Smooth muscle cell (in vitro differentiated cells): ENCODE measurements at regions not wholly inside any gene's neighbourhood (a gene's known extent, or its start where the extent isn't known, plus 50 kb on each side); places are given as distances from the start of the nearest gene placed in this dataset.

ENCODE experiments used
- DNase-seq: peaks from one replicate; lab custom pipeline; 2025; ENCODE audit not compliant: unreplicated experiment; lab: John Stamatoyannopoulos, UW
- H2AFZ ChIP-seq: fragments of 200-600 bp; sonication (generic); 2 replicates; pipeline ENCODE4 v1.6.0; 2016; ENCODE audit warnings: antibody characterized with exemption, low read depth, mild to moderate bottlenecking
- H3F3A ChIP-seq: fragments of 200-600 bp; sonication (generic); 2 replicates; pipeline ENCODE4 v1.6.0; 2017; ENCODE audit warnings: antibody characterized with exemption, low read depth
- H3K27ac ChIP-seq: fragments of 200-600 bp; sonication (generic); 2 replicates; pipeline ENCODE4 v1.5.1; 2016; ENCODE audit warnings: low read depth, mild to moderate bottlenecking
- H3K27me3 ChIP-seq: fragments of 200-600 bp; sonication (generic); 2 replicates; pipeline ENCODE4 v1.6.1; 2016; ENCODE audit warnings: low read depth, mild to moderate bottlenecking
- H3K36me3 ChIP-seq: fragments of 200-600 bp; sonication (generic); 2 replicates; pipeline ENCODE4 v1.5.1; 2016; ENCODE audit warnings: low read depth
- H3K4me1 ChIP-seq: fragments of 200-600 bp; sonication (generic); 2 replicates; pipeline ENCODE4 v1.5.1; 2016; ENCODE audit warnings: low read depth
- H3K4me2 ChIP-seq: fragments of 200-600 bp; sonication (generic); 2 replicates; pipeline ENCODE4 v1.6.0; 2016; ENCODE audit warnings: mild to moderate bottlenecking
- H3K4me3 ChIP-seq: fragments of 200-600 bp; sonication (generic); 2 replicates; pipeline ENCODE4 v1.5.1; 2016; ENCODE audit warnings: mild to moderate bottlenecking
- H3K79me2 ChIP-seq: fragments of 200-600 bp; sonication (generic); 2 replicates; pipeline ENCODE4 v1.6.0; 2016; ENCODE audit warnings: low read depth, mild to moderate bottlenecking
- H3K9ac ChIP-seq: fragments of 200-600 bp; sonication (generic); 2 replicates; pipeline ENCODE4 v1.6.0; 2016; ENCODE audit warnings: low read depth
- H3K9me3 ChIP-seq: fragments of 200-600 bp; sonication (generic); replicated peaks from 2 replicates; pipeline ENCODE4 v1.5.1; 2016; ENCODE audit warnings: low read depth
- H4K20me1 ChIP-seq: fragments of 200-600 bp; sonication (generic); 2 replicates; pipeline ENCODE4 v1.6.0; 2016; ENCODE audit warnings: low read depth
- WGBS: methylation state at CpG from one replicate; pipeline ENCODE4 v1.1.7; 2016; ENCODE audit warnings: low lambda C conversion rate; 5-methylcytosine and 5-hydroxymethylcytosine counted together
- TF ChIP-seq, protein P1 (sequence below): fragments of 200-600 bp; sonication (generic); IDR thresholded peaks from 2 replicates; pipeline ENCODE4 v1.5.1; 2017; ENCODE audit warnings: borderline replicate concordance, mild to moderate bottlenecking, antibody characterized with exemption; ENCODE audit not compliant: insufficient read depth, poor library complexity, severe bottlenecking

DNA sequence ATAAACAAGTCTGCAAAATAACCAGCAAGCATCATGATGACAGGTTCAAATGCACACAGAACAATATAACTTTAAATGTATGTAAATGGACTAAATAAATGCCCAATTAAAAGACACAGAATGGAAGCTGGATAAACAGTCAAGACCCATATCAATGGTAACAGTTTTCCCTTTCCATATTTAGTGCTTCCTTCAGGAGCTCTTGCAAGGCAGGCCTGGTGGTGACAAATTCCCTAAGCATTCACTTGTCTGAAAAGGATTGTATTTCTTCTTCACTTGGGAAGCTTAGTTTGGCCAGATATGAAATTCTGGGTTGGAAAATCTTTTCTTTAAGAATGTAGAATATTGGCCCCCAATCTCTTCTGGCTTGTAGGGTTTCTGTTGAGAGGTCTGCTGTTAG, 120.2 kb upstream of the RASA1 start:
- Histone ChIP-seq H3K4me2 (peak overlapping the region; percentile 50), H2AFZ (peak overlapping the region; percentile 31)
- TF ChIP-seq, protein P1, sequence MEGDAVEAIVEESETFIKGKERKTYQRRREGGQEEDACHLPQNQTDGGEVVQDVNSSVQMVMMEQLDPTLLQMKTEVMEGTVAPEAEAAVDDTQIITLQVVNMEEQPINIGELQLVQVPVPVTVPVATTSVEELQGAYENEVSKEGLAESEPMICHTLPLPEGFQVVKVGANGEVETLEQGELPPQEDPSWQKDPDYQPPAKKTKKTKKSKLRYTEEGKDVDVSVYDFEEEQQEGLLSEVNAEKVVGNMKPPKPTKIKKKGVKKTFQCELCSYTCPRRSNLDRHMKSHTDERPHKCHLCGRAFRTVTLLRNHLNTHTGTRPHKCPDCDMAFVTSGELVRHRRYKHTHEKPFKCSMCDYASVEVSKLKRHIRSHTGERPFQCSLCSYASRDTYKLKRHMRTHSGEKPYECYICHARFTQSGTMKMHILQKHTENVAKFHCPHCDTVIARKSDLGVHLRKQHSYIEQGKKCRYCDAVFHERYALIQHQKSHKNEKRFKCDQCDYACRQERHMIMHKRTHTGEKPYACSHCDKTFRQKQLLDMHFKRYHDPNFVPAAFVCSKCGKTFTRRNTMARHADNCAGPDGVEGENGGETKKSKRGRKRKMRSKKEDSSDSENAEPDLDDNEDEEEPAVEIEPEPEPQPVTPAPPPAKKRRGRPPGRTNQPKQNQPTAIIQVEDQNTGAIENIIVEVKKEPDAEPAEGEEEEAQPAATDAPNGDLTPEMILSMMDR: no peak

DNA sequence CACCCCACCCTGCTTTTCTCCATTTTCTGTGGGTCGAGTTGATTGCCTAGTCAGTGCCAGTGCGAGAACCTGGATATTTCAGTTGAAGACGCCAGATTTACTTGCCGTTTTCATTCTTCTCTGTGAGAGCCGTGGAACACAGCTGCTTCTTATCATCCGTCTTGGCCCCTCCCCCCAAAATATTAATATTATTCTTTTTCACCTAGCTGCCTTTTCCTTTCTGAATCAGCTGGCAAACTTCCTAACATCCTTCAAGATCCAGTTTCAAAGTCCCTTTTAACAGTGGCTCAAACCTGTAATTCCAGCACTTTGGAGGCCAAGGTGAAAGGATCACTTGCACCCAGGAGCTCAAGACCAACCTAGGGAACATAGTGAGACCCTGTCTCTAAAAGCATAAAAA, 117.1 kb upstream of the RASA1 start:
- Histone ChIP-seq H3K36me3 (no peaks in the 10 kb centered on the region), H3K4me1 (peaks cover 15% of the 10 kb centered on the region), H3K27ac (peak overlapping the region; percentile 88), H3K79me2 (no peaks in the 10 kb centered on the region), H2AFZ (no peak overlapping the region), H3K9me3 (no peaks in the 10 kb centered on the region), H4K20me1 (no peaks in the 10 kb centered on the region), H3K4me2 (no peak overlapping the region), H3K9ac (no peak overlapping the region), H3F3A (peaks cover 5% of the 10 kb centered on the region), H3K4me3 (no peak overlapping the region), H3K27me3 (no peaks in the 10 kb centered on the region)
- WGBS: 95% methylated on average over 6 of the region's 6 CpGs
- TF ChIP-seq, protein P1: no peak
- DNase-seq: no peak

More for the DNA sequence above, 120.2 kb upstream of the RASA1 start:
- Histone ChIP-seq H3K9me3 (no peaks in the 10 kb centered on the region), H3K79me2 (no peaks in the 10 kb centered on the region), H3K27ac (peak overlapping the region; percentile 87), H3K27me3 (no peaks in the 10 kb centered on the region), H3K36me3 (no peaks in the 10 kb centered on the region), H3K9ac (no peak overlapping the region), H3K4me1 (peaks cover 7% of the 10 kb centered on the region), H3F3A (peaks cover 5% of the 10 kb centered on the region), H3K4me3 (no peak overlapping the region), H4K20me1 (no peaks in the 10 kb centered on the region)
- DNase-seq: no peak

DNA sequence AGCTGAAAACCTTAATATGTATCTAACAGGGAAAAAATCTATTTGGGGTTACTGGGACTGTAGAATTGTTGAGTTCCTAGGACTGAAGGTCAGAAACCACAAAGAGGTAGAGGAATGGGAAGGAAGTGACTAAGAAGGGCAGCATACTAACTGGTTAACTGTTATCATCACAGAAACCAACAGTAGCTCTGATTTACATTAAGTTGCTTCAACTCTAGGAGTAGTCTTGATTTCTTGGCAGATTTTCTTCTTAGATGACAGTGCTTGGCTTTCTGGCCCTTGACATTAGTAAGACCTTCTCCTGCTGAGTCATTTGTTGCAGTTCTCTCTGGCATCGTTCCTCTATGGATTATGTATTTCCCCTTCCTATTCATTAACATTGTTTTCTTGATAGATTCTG, 116.1 kb upstream of the RASA1 start:
- no peak overlapping the region for H2AFZ ChIP-seq
- peak overlapping the region; percentile 88 for H3K27ac ChIP-seq
- H3K36me3 ChIP-seq: no peaks in the 10 kb centered on the region
- H3K79me2 ChIP-seq: no peaks in the 10 kb centered on the region
- no peak overlapping the region for H3K9ac ChIP-seq
- H3K4me2 ChIP-seq: peak overlapping the region; percentile 71
- peaks cover 5% of the 10 kb centered on the region for H3F3A ChIP-seq
- DNase-seq: no peak
- TF ChIP-seq, protein P1: no peak
- no peaks in the 10 kb centered on the region for H3K27me3 ChIP-seq
- WGBS: 0% methylated on average over 1 of the region's 1 CpG
- no peaks in the 10 kb centered on the region for H3K9me3 ChIP-seq
- H4K20me1 ChIP-seq: no peaks in the 10 kb centered on the region
- H3K4me1 ChIP-seq: peaks cover 15% of the 10 kb centered on the region
- H3K4me3 ChIP-seq: no peak overlapping the region

DNA sequence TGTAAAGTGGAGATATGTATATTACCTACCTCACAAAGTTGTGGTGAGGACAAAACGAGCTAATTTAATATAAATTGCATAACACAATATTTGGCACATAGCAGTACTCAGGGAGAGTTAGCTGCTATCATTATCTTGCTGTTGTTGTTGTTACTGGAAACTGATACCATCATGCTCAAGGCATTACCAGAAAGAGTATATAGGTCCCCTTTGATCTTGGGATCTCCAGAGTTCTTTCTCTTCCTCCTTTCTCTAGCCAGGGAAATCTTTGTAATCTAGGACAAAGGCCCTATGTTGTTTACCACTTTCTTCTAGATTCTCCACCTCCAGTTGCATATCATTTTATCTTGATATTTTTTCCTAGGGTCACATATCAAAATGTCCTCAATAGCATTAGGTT, 114.8 kb upstream of the RASA1 start:
- no peaks in the 10 kb centered on the region for H3K36me3 ChIP-seq
- peak overlapping the region; percentile 6 for H2AFZ ChIP-seq
- H3K27ac ChIP-seq: peak overlapping the region; percentile 88
- TF ChIP-seq, protein P1: no peak
- H3K4me2 ChIP-seq: peak overlapping the region; percentile 71
- H3K9ac ChIP-seq: no peak overlapping the region
- H3K79me2 ChIP-seq: no peaks in the 10 kb centered on the region
- DNase-seq: no peak
- WGBS: 52% methylated on average over 1 of the region's 1 CpG
- peaks cover 5% of the 10 kb centered on the region for H3F3A ChIP-seq
- H3K9me3 ChIP-seq: no peaks in the 10 kb centered on the region
- H3K4me1 ChIP-seq: peaks cover 15% of the 10 kb centered on the region
- H3K27me3 ChIP-seq: no peaks in the 10 kb centered on the region
- no peaks in the 10 kb centered on the region for H4K20me1 ChIP-seq
- no peak overlapping the region for H3K4me3 ChIP-seq
